D341Med (cell line): ENCODE measurements at regions not wholly inside any gene's neighbourhood (a gene's known extent, or its start where the extent isn't known, plus 50 kb on each side); places are given as distances from the start of the nearest gene placed in this dataset.
"Not testable (repeated sequence)": the region's sequence is repeated elsewhere in the genome, so short reads cannot be mapped to it uniquely, and the experiment has no call there.

Experiments
- DNase-seq: peaks from one replicate; pipeline ENCODE4 v3.0.0; 2012; ENCODE audit warnings: low spot score

DNA sequence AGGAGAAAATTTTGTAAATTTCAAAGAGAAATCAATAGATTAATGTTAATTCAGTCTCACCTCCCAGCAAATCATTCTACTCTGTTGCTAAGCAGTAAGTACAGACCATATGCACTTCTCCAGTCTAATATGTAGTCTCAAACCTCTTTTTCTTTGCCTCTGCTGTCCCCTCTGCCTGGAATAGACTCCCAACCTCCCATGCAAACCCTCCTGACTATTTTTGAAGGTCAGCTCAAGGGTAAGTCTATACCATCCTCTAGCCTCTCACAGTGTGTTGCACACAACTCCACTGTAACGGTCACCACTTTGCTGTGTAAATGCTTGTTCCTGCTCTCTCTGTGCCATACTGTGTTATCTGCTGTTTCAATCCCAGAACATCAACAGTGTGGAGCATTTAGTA is 94.5 kb upstream of the TRIM77 start:
- DNase-seq = not testable (repeated sequence)

GRCh38 chr11:89616161-89616560 is 93.9 kb upstream of the TRIM77 start:
- DNase-seq = not testable (repeated sequence)

DNA sequence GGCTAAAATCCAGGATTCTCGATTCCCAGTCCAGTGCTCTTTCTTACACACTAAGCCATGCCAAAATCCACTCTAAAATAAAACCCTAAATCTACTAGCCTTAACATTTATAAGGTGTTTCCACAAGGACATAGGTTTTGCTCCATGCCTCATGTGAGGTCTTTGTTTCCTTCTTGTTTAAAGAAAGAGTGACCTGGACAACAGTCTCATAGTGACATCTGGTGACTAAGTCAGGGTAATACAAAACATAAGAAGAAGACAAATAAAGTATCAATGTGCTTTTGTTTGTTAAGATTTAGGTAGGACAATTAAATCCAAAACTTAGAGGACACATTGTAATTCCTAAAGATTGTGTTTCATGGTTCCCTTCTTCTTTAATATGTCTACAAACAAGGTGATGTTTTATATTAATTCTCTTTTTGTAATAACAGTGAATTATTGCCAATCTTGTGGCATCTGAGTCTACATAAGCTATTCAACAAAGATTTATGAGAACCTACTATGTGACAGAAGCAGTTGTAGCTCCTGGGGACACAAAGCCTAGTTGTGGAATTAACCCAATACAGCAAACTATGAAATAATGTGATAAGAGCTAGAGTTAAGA is 93.0 kb upstream of the TRIM77 start:
- not testable (repeated sequence) for DNase-seq

DNA sequence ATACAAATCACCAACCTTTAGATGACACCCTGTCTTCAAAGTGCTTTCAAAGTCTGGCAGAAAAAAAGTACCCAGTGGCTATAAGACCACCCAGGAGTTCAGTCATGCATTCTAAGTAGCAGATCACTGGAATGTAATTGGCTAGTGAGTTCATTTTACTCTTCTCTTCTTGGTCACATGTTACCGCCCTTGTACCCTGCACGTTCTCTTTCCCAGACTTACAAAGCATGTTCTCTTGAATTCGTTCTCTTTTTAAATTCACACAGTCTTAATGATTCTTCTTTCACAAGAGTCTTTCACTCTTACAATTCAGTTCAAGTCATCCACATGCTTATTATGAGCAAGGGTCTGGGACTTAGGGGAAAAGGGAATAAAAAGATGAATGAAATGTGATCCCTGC is 89.4 kb upstream of the TRIM77 start:
- DNase-seq = not testable (repeated sequence)

- DNase-seq = peak; percentile 18
These were observed 84.9 kb upstream of the TRIM77 start for GRCh38 chr11:89625171-89625570.

DNA sequence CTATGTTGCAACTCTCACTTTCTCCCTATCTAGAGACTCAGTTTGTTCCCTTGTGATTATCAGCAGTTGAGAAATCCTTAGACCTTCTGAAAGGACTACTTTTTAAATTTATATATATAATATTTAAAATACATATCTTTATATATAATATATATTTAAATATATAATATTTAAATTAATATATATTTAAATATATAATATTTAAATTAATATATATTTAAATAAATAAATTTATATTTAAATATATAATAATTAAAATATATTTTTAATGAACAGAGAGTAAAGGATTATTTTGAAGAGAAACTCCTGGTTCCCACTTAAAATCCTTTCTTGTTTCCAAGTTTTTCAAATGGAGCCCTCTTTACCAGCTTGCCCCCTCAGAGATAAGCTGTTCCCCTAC is 83.7 kb upstream of the TRIM77 start:
- no peak for DNase-seq

DNA sequence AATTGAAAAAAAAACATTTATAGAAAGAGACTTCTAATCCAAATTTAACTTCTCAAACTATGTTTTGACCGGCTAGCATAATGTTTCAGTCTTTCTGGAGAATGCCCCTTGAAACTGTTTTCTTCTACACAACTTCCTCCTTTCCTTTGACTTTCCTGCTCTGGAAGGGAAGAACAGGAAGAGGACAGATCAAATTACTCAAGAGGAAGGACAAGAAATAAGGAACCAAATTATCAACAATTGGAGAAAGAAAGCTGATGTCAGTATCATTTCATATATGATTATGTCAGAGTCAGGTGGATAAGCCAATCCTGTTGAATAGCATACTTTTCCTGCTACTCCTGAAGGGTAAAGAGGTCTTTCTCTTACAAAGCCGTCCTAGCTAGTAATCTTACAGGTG is 83.2 kb upstream of the TRIM77 start:
- not testable (repeated sequence) for DNase-seq

- no peak for DNase-seq
These were observed 76.9 kb upstream of the TRIM77 start for GRCh38 chr11:89633135-89633705.

DNA sequence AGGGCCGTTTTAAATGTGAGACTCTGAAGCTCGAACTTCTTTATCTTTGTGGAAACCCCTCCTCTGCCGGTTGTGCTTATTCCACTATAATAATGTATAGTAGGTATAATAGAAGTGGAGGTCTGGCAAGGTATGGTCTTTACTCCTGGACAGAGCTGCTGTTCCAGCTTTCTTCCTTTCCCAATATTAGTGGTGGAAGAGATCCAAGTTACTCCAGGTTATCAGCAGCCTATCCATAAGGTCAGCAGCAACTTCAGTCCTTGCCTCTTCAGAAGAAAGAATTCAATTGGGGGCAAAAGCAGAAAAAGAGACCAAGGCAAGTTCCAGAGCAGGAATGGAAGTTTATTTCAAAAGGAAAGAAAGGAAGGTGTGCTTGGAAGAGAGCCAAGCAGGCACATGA is 69.3 kb upstream of the TRIM77 start:
- not testable (repeated sequence) for DNase-seq

GRCh38 chr11:89648232-89648631 is 61.9 kb upstream of the TRIM77 start:
- not testable (repeated sequence) for DNase-seq

DNA sequence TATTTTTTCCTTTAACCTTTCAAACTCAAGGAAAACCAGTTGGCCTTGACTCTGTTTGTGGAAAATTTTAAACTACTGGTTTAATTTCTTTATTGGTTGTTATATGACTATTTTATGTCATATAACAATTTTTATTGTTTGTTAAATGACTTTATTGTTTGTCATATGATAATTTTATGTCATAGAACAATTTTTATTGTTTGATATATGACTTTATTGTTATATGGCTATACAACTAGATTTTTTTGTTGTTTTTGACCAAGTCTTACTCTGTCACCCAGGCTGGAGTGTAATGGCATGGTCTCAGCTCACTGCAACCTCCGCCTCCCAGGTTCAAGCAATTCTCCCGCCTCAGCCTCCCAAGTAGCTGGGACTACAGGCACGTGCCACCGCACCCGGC is 61.1 kb upstream of the TRIM77 start:
- DNase-seq = not testable (repeated sequence)

GRCh38 chr11:89654669-89655068 is 55.4 kb upstream of the TRIM77 start:
- DNase-seq = not testable (repeated sequence)

DNA sequence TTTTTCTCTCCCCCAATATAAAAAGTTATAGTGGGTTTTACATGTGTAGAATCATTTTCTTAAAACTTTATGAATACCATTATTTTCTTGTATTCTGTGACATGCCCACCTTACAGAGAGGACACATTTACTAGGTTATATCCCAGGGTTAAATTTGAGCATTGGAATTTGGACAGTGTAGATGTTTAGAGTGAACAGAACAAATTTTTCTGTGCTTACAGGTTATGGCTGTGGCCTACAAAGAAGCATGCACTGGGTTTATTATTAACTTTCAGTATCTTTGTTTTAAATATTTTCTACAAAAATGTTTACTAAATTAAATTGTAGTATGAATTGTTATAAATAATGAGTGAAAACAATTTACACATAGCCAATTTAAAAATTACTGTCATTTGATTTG is 51.3 kb upstream of the TRIM77 start:
- not testable (repeated sequence) for DNase-seq

DNA sequence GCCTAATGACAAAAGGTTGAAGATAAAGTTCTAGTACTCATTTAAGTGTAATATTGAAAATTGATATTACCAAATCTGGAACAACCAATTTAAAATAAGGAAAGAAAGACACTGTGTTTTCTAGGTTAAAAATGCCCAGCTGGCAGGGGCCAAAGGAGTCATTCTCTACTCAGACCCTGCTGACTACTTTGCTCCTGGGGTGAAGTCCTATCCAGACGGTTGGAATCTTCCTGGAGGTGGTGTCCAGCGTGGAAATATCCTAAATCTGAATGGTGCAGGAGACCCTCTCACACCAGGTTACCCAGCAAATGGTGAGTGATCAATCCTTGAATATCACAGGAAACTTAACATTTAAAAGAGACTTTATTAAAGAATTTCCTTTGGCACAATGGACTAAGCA is 50.7 kb upstream of the TRIM77 start:
- not testable (repeated sequence) for DNase-seq

GRCh38 chr11:89660234-89660633 is 49.9 kb upstream of the TRIM77 start:
- DNase-seq = no peak
